DOHH2 (cell line): ENCODE measurements at regions not wholly inside any gene's neighbourhood (a gene's known extent, or its start where the extent isn't known, plus 50 kb on each side); places are given as distances from the start of the nearest gene placed in this dataset.

Experiments
- H3F3A ChIP-seq: fragments of 200-600 bp; sonication (generic), shearing (Covaris generic); 2 replicates; pipeline ENCODE4 v1.6.0; 2016; ENCODE audit warnings: antibody characterized with exemption, mild to moderate bottlenecking; ENCODE audit not compliant: control insufficient read depth, insufficient read depth
- H3K27ac ChIP-seq: fragments of 200-600 bp; sonication (generic); 2 replicates; pipeline ENCODE4 v1.5.1; 2014; ENCODE audit warnings: low read depth, mild to moderate bottlenecking, low read length, moderate library complexity
- H3K27me3 ChIP-seq: fragments of 200-600 bp; sonication (generic); 2 replicates; pipeline ENCODE4 v1.6.1; 2014; ENCODE audit warnings: mild to moderate bottlenecking, low read length, mixed read lengths; ENCODE audit not compliant: control insufficient read depth
- H3K36me3 ChIP-seq: fragments of 200-600 bp; sonication (generic); 2 replicates; pipeline ENCODE4 v1.6.1; 2014; ENCODE audit warnings: mild to moderate bottlenecking, low read length, moderate library complexity, mixed read lengths; ENCODE audit not compliant: control insufficient read depth
- H3K4me1 ChIP-seq: fragments of 200-600 bp; sonication (generic); 2 replicates; pipeline ENCODE4 v1.6.1; 2014; ENCODE audit warnings: mild to moderate bottlenecking, low read length, mixed read lengths; ENCODE audit not compliant: control insufficient read depth
- H3K4me2 ChIP-seq: fragments of 200-600 bp; sonication (generic); 2 replicates; pipeline ENCODE4 v1.6.0; 2014; ENCODE audit warnings: mild to moderate bottlenecking, low read length, moderate library complexity
- H3K4me3 ChIP-seq: fragments of 200-600 bp; sonication (generic); 2 replicates; pipeline ENCODE4 v1.5.1; 2014; ENCODE audit warnings: mild to moderate bottlenecking, low read length, mixed read lengths
- H3K79me2 ChIP-seq: fragments of 200-600 bp; sonication (generic); 2 replicates; pipeline ENCODE4 v1.6.1; 2014; ENCODE audit warnings: mild to moderate bottlenecking, low read length, mixed read lengths; ENCODE audit not compliant: control insufficient read depth
- H3K9me2 ChIP-seq: fragments of 200-600 bp; sonication (generic); replicated peaks from 2 replicates; pipeline ENCODE4 v1.6.1; 2014; ENCODE audit warnings: mild to moderate bottlenecking, low read length, mixed read lengths; ENCODE audit not compliant: control insufficient read depth
- H3K9me3 ChIP-seq: fragments of 200-600 bp; sonication (generic); 2 replicates; pipeline ENCODE4 v1.6.1; 2014; ENCODE audit warnings: antibody characterized with exemption, low read length, mixed read lengths; ENCODE audit not compliant: control insufficient read depth, insufficient read depth
- H4K20me1 ChIP-seq: fragments of 200-600 bp; sonication (generic); 2 replicates; pipeline ENCODE4 v1.6.0; 2014; ENCODE audit warnings: low read depth, mild to moderate bottlenecking, antibody characterized with exemption, low read length, moderate library complexity; ENCODE audit not compliant: control insufficient read depth, insufficient read depth
- CTCF ChIP-seq: fragments of 200-600 bp; sonication (generic); IDR thresholded peaks from one replicate; pipeline ENCODE4 v1.5.1; 2014; ENCODE audit warnings: antibody characterized with exemption, mild to moderate bottlenecking, low read depth, low read length; ENCODE audit not compliant: poor library complexity, severe bottlenecking
- EZH2phosphoT487 ChIP-seq: fragments of 200-600 bp; sonication (generic); IDR thresholded peaks from 2 replicates; pipeline ENCODE4 v1.6.1; 2017; ENCODE audit warnings: borderline replicate concordance, mild to moderate bottlenecking, antibody characterized with exemption, low read length, moderate library complexity, mixed read lengths

GRCh38 chr10:59108886-59109288 is 67.6 kb upstream of the PHYHIPL start:
- Histone ChIP-seq H3K27me3 (no peaks in the 10 kb centered on the region), H3F3A (no peaks in the 10 kb centered on the region), H3K4me3 (no peak overlapping the region), H3K4me2 (no peak overlapping the region), H4K20me1 (no peaks in the 10 kb centered on the region), H3K27ac (no peak overlapping the region), H3K36me3 (no peaks in the 10 kb centered on the region), H3K4me1 (no peaks in the 10 kb centered on the region), H3K9me2 (no peaks in the 10 kb centered on the region), H3K9me3 (no peaks in the 10 kb centered on the region; the same call in 1 of the 2 replicates), H3K79me2 (no peaks in the 10 kb centered on the region)
- no peak for TF ChIP-seq EZH2phosphoT487

- H3K79me2 ChIP-seq = no peaks in the 10 kb centered on the region
- no peaks in the 10 kb centered on the region for H4K20me1 ChIP-seq
- no peak overlapping the region for H3K4me2 ChIP-seq
- H3K27ac ChIP-seq = no peak overlapping the region
- H3F3A ChIP-seq = no peaks in the 10 kb centered on the region
- H3K4me1 ChIP-seq = no peaks in the 10 kb centered on the region
- H3K4me3 ChIP-seq = no peak overlapping the region
- no peaks in the 10 kb centered on the region for H3K9me2 ChIP-seq
- no peaks in the 10 kb centered on the region for H3K36me3 ChIP-seq
- TF ChIP-seq CTCF = no peak
- TF ChIP-seq EZH2phosphoT487 = no peak
- no peaks in the 10 kb centered on the region; the same call in 1 of the 2 replicates for H3K9me3 ChIP-seq
- no peaks in the 10 kb centered on the region for H3K27me3 ChIP-seq
Observed at GRCh38 chr10:59109826-59110225, 66.6 kb upstream of the PHYHIPL start.

GRCh38 chr10:59124187-59124586 is 52.3 kb upstream of the PHYHIPL start:
- Histone ChIP-seq H3F3A (no peaks in the 10 kb centered on the region), H3K27ac (no peak overlapping the region), H3K9me2 (no peaks in the 10 kb centered on the region), H3K79me2 (no peaks in the 10 kb centered on the region), H4K20me1 (no peaks in the 10 kb centered on the region), H3K27me3 (no peaks in the 10 kb centered on the region), H3K4me1 (peaks cover 4% of the 10 kb centered on the region), H3K4me2 (no peak overlapping the region), H3K9me3 (no peaks in the 10 kb centered on the region), H3K36me3 (no peaks in the 10 kb centered on the region), H3K4me3 (no peak overlapping the region)
- TF ChIP-seq EZH2phosphoT487 (no peak), CTCF (no peak)

- no peaks in the 10 kb centered on the region for H3K79me2 ChIP-seq
Observed at GRCh38 chr10:59125666-59126065, 50.8 kb upstream of the PHYHIPL start.

More at GRCh38 chr10:59125666-59126065, 50.8 kb upstream of the PHYHIPL start:
- Histone ChIP-seq H3K36me3 (no peaks in the 10 kb centered on the region), H3K9me2 (no peaks in the 10 kb centered on the region), H3K4me3 (no peak overlapping the region), H3K27ac (no peak overlapping the region), H3K9me3 (no peaks in the 10 kb centered on the region), H3K4me1 (peaks cover 4% of the 10 kb centered on the region), H3F3A (no peaks in the 10 kb centered on the region), H4K20me1 (no peaks in the 10 kb centered on the region), H3K4me2 (no peak overlapping the region), H3K27me3 (no peaks in the 10 kb centered on the region)
- no peak for TF ChIP-seq EZH2phosphoT487
- TF ChIP-seq CTCF = no peak
